PC-9 (cell line): ENCODE measurements at regions not wholly inside any gene's neighbourhood (a gene's known extent, or its start where the extent isn't known, plus 50 kb on each side); places are given as distances from the start of the nearest gene placed in this dataset.

ENCODE experiments used
- BruUV-seq: library from RNA; stranded (reverse); fragments of 400-500 nt; replicated peaks from 2 replicates; lab custom pipeline; 2021; lab: Mats Ljungman, UMichigan
- CTCF ChIA-PET: fragments of 300-600 bp; sonication (Branson Sonifier 250); formaldehyde crosslinking; loops from one replicate; lab custom pipeline; 2022; ENCODE audit warnings: antibody characterized with exemption; lab: Charles Lee
- POLR2A ChIA-PET: fragments of 300-600 bp; sonication (Branson Sonifier 250); formaldehyde crosslinking; loops from one replicate; lab custom pipeline; 2022; ENCODE audit warnings: antibody characterized with exemption; ENCODE audit not compliant: unreplicated experiment; lab: Charles Lee
- DNase-seq, 2 experiments: peaks; one replicate each; pipeline versions ENCODE4 v3.0.0 to v3.0.0-alpha.2; 2015 to 2022; ENCODE audit warnings: mixed read lengths in 1 of 2
- H2AFZ ChIP-seq: fragments of 200-600 bp; sonication (generic); 2 replicates; pipeline ENCODE4 v1.8.1; 2017; ENCODE audit warnings: antibody characterized with exemption
- H3F3A ChIP-seq: fragments of 200-600 bp; sonication (generic); 2 replicates; pipeline ENCODE4 v1.8.1; 2017; ENCODE audit warnings: antibody characterized with exemption, mild to moderate bottlenecking, low read depth; ENCODE audit not compliant: insufficient read depth
- H3K27ac ChIP-seq: fragments of 200-600 bp; sonication (generic); 2 replicates; pipeline ENCODE4 v1.6.1; 2016; ENCODE audit warnings: mixed run types
- H3K27me3 ChIP-seq: fragments of 200-600 bp; sonication (generic); 2 replicates; pipeline ENCODE4 v1.6.1; 2016; ENCODE audit warnings: low read depth, mixed run types; ENCODE audit not compliant: insufficient read depth
- H3K36me3 ChIP-seq: fragments of 200-600 bp; sonication (generic); 2 replicates; pipeline ENCODE4 v1.6.1; 2016; ENCODE audit warnings: low read depth, mixed run types
- H3K4me1 ChIP-seq: fragments of 200-600 bp; sonication (generic); replicated peaks from 2 replicates; pipeline ENCODE4 v1.6.1; 2016; ENCODE audit warnings: mixed run types; ENCODE audit not compliant: insufficient read depth
- H3K4me2 ChIP-seq: fragments of 200-600 bp; sonication (generic); 2 replicates; pipeline ENCODE4 v1.6.1; 2017; ENCODE audit warnings: mixed run types
- H3K4me3 ChIP-seq: fragments of 200-600 bp; sonication (generic); 2 replicates; pipeline ENCODE4 v1.6.1; 2016; ENCODE audit warnings: mixed run types
- H3K79me2 ChIP-seq: fragments of 200-600 bp; sonication (generic); 2 replicates; pipeline ENCODE4 v1.6.1; 2017; ENCODE audit warnings: low read depth, mixed run types
- H3K9me2 ChIP-seq: fragments of 200-600 bp; sonication (generic); 2 replicates; pipeline ENCODE4 v1.8.1; 2017; ENCODE audit warnings: mild to moderate bottlenecking; ENCODE audit not compliant: insufficient read depth
- H3K9me3 ChIP-seq: fragments of 200-600 bp; sonication (generic); 2 replicates; pipeline ENCODE4 v1.8.1; 2016; ENCODE audit warnings: low read depth; ENCODE audit not compliant: insufficient read depth
- H4K20me1 ChIP-seq: fragments of 200-600 bp; sonication (generic); 2 replicates; pipeline ENCODE4 v1.8.1; 2017; ENCODE audit not compliant: insufficient read depth
- EZH2 ChIP-seq: fragments of 200-600 bp; sonication (generic); IDR thresholded peaks from 2 replicates; pipeline ENCODE4 v1.8.0; 2017; ENCODE audit warnings: antibody characterized with exemption, low read depth
- intact Hi-C: fragments of 100-400 bp; cut with micrococcal nuclease; formaldehyde crosslinking; loops from one replicate; pipeline ENCODE4 v1.10.0; 2022; ENCODE audit not compliant: unreplicated experiment
- TF ChIP-seq, protein P1 (sequence below): fragments of 200-600 bp; sonication (generic); conservative IDR thresholded peaks from 2 replicates; pipeline ENCODE4 v1.6.1; 2017; ENCODE audit warnings: mixed run types, antibody characterized with exemption, mild to moderate bottlenecking, moderate library complexity

DNA sequence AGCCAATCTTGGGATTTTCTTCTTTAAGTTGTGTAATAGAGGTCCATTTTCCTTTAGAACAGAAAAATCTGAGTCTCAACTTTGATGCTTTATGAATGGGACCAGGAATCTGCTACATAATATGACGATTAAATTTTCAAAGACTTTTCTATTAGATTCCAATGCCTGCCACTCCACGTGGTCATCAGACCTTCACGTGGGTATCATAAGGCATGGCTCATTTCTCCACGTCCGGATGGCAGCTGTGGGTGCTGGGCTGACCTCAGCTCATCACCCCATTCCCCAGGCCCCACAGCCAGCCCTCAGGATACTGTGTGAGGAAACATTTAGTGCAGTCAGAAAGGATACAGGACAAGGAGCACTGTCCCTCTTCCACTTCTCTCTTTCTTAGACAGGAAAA lies 159.7 kb downstream of the SEMA6D start:
- Histone ChIP-seq H3K4me3 (no peak overlapping the region), H3K9me3 (no peaks in the 10 kb centered on the region), H2AFZ (no peak overlapping the region), H3K36me3 (no peaks in the 10 kb centered on the region), H3K4me1 (no peaks in the 10 kb centered on the region), H3K27me3 (no peaks in the 10 kb centered on the region), H3K9me2 (no peaks in the 10 kb centered on the region), H3K27ac (no peak overlapping the region), H3K79me2 (no peaks in the 10 kb centered on the region), H4K20me1 (no peaks in the 10 kb centered on the region), H3K4me2 (no peak overlapping the region), H3F3A (no peaks in the 10 kb centered on the region)
- no peak for DNase-seq
- ChIA-PET CTCF (no interaction called here), POLR2A (no interaction called here)
- BruUV-seq: no TSS peak
- TF ChIP-seq EZH2: no peak
- TF ChIP-seq, protein P1, sequence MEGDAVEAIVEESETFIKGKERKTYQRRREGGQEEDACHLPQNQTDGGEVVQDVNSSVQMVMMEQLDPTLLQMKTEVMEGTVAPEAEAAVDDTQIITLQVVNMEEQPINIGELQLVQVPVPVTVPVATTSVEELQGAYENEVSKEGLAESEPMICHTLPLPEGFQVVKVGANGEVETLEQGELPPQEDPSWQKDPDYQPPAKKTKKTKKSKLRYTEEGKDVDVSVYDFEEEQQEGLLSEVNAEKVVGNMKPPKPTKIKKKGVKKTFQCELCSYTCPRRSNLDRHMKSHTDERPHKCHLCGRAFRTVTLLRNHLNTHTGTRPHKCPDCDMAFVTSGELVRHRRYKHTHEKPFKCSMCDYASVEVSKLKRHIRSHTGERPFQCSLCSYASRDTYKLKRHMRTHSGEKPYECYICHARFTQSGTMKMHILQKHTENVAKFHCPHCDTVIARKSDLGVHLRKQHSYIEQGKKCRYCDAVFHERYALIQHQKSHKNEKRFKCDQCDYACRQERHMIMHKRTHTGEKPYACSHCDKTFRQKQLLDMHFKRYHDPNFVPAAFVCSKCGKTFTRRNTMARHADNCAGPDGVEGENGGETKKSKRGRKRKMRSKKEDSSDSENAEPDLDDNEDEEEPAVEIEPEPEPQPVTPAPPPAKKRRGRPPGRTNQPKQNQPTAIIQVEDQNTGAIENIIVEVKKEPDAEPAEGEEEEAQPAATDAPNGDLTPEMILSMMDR: no peak
- intact Hi-C loops: no loop called here

DNA sequence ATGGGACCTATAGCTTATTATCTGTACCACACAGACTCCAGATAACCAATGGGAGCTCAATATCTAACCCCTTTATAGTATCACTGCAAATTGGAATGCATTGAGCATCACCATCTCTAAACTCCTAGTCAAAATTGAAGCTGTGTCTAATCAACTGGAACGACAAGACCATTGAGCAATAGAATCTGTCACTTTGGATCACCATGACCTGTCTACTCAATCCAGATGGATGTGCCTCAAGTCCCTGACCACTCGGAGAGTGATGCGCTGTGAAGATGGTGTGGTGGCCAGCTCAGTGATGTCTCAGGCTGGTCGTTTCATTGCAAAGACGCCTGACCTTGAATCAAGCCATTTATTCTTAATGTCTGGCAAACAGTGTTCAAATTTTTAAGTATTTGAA lies 160.5 kb downstream of the SEMA6D start:
- BruUV-seq: no TSS peak
- H3K27me3 ChIP-seq: no peaks in the 10 kb centered on the region
- no peak overlapping the region for H3K27ac ChIP-seq
- DNase-seq: no peak
- no peak overlapping the region for H3K4me3 ChIP-seq
- TF ChIP-seq EZH2: no peak
- H3K4me1 ChIP-seq: no peaks in the 10 kb centered on the region
- no peaks in the 10 kb centered on the region for H3K9me3 ChIP-seq
- no peak overlapping the region for H2AFZ ChIP-seq
- no peaks in the 10 kb centered on the region for H3F3A ChIP-seq
- no peaks in the 10 kb centered on the region for H4K20me1 ChIP-seq
- no peaks in the 10 kb centered on the region for H3K36me3 ChIP-seq
- POLR2A ChIA-PET: no interaction called here
- intact Hi-C loops: no loop called here
- no peak overlapping the region for H3K4me2 ChIP-seq
- CTCF ChIA-PET: no interaction called here
- H3K9me2 ChIP-seq: no peaks in the 10 kb centered on the region
- no peaks in the 10 kb centered on the region for H3K79me2 ChIP-seq

DNA sequence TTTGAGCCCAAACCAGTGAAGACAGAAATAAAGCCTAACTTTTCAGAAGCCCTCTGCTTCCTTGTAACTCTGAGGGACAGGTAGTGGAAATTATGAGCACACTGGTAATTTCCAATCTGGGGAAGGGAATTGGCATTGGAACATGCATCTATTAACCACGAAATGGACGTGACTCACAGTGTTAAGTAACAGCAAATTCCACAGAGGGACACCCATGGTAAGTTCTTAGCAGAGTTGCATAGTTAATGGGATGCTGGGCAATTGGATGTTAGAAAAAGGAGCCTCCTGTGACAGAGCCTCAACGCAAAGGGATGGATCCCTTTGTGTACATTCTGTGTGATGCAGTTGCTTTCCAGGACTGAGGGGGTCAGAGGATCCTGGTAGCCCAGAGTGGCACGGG lies 168.6 kb downstream of the SEMA6D start:
- H3K4me1 ChIP-seq: no peaks in the 10 kb centered on the region
- H3K27me3 ChIP-seq: no peaks in the 10 kb centered on the region
- H3K9me2 ChIP-seq: no peaks in the 10 kb centered on the region
- no peak for DNase-seq
- no peak overlapping the region for H3K27ac ChIP-seq
- no peak overlapping the region for H3K4me2 ChIP-seq
- no peaks in the 10 kb centered on the region for H3K9me3 ChIP-seq
- no peaks in the 10 kb centered on the region for H3F3A ChIP-seq
- H2AFZ ChIP-seq: no peak overlapping the region
- ChIA-PET POLR2A (no interaction called here), CTCF (no interaction called here)
- TF ChIP-seq, protein P1: no peak
- no peak for TF ChIP-seq EZH2
- no peaks in the 10 kb centered on the region for H3K79me2 ChIP-seq
- no peak overlapping the region for H3K4me3 ChIP-seq
- no TSS peak for BruUV-seq
- H3K36me3 ChIP-seq: no peaks in the 10 kb centered on the region
- intact Hi-C loops: no loop called here
- no peaks in the 10 kb centered on the region for H4K20me1 ChIP-seq

DNA sequence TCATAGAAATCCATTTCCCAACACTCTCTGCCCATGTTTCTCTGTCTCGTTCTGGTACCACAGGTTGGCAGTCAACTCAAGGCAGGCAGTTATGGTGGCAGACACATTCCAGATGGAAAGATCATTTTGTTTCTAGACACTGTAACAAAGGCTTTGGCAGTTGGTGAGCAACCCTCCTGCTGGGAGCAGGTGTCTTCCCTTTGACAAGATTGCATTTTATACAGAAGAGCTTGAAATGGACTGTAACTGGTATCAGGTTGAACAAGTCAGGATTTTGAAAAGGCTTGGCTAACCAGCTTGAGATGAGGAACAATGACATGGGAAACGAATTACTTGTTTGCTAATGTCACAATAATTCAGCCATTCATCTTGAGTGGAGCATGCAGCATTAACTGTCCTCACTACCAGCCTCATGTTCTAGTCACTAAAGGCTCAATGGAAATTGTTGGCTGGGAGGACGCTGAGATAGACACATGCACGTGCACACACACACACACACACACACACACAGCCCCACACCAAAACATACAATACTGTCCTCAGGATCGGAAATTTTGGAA lies 170.0 kb downstream of the SEMA6D start:
- Histone ChIP-seq H4K20me1 (no peaks in the 10 kb centered on the region), H3K27ac (no peak overlapping the region), H3K79me2 (no peaks in the 10 kb centered on the region), H3K9me2 (no peaks in the 10 kb centered on the region), H3K9me3 (no peaks in the 10 kb centered on the region), H3K4me3 (no peak overlapping the region), H3K4me2 (no peak overlapping the region), H3K36me3 (no peaks in the 10 kb centered on the region), H3K4me1 (no peaks in the 10 kb centered on the region), H3K27me3 (no peaks in the 10 kb centered on the region), H2AFZ (no peak overlapping the region), H3F3A (no peaks in the 10 kb centered on the region)
- ChIA-PET CTCF (no interaction called here), POLR2A (no interaction called here)
- BruUV-seq: no TSS peak
- TF ChIP-seq, protein P1: no peak
- TF ChIP-seq EZH2: no peak
- intact Hi-C loops: no loop called here
- DNase-seq: no peak
